Body of pancreas (tissue), 4 donors: ENCODE measurements at regions not wholly inside any gene's neighbourhood (a gene's known extent, or its start where the extent isn't known, plus 50 kb on each side); places are given as distances from the start of the nearest gene placed in this dataset.

Experiments used
- CTCF ChIP-seq, 7 experiments: fragments of 450-650 bp in 4 of 7; fragments of 200-600 bp in 3 of 7; sonication (generic) in 3 of 7; IDR thresholded peaks; one replicate each; pipeline ENCODE4 v1.5.1; 2016 to 2019; ENCODE audit warnings: antibody characterized with exemption in 7 of 7
- POLR2A ChIP-seq, 3 donors: fragments of 450-650 bp; IDR thresholded peaks; one replicate each; pipeline ENCODE4 v1.6.1; 2016; ENCODE audit warnings: antibody characterized with exemption in 3 of 3, mild to moderate bottlenecking in 2 of 3

- TF ChIP-seq CTCF (IDR thresholded peaks at IDR 0.05): no peak
- no peak for TF ChIP-seq POLR2A (IDR thresholded peaks at IDR 0.05)
Measured at GRCh38 chr5:74028406-74028805, 402.4 kb downstream of the ARHGEF28 start.
